Caco-2 (cell line): ENCODE measurements at regions not wholly inside any gene's neighbourhood (a gene's known extent, or its start where the extent isn't known, plus 50 kb on each side); places are given as distances from the start of the nearest gene placed in this dataset.

Source experiments
- BruUV-seq: library from RNA; stranded (reverse); fragments of 400-500 nt; replicated peaks from 2 replicates; lab custom pipeline; 2021; lab: Mats Ljungman, UMichigan
- CTCF ChIA-PET: fragments of 300-600 bp; sonication (Branson Sonifier 250); formaldehyde crosslinking; loops from one replicate; lab custom pipeline; 2022; ENCODE audit warnings: antibody characterized with exemption; lab: Charles Lee
- POLR2A ChIA-PET: fragments of 300-600 bp; sonication (Branson Sonifier 250); formaldehyde crosslinking; loops from one replicate; lab custom pipeline; 2022; ENCODE audit warnings: antibody characterized with exemption; lab: Charles Lee
- DNase-seq, 2 experiments: peaks; one replicate each; pipeline versions ENCODE4 v3.0.0 to v3.0.0-alpha.2; 2020 to 2022
- H3K27me3 ChIP-seq: replicated peaks from 2 replicates; pipeline ENCODE4 v1.6.0; 2011; ENCODE audit warnings: low read length; ENCODE audit not compliant: control insufficient read depth, insufficient read depth
- H3K36me3 ChIP-seq: 2 replicates; pipeline ENCODE4 v1.5.1; 2011; ENCODE audit warnings: low read length; ENCODE audit not compliant: control insufficient read depth, insufficient read depth
- H3K4me1 ChIP-seq: fragments of 250-450 bp; sonication (Bioruptor Pico); 2 replicates; pipeline ENCODE4 v1.5.1; 2020; ENCODE audit warnings: mild to moderate bottlenecking
- H3K4me3 ChIP-seq: 2 replicates; pipeline ENCODE4 v1.5.1; 2011; ENCODE audit warnings: low read depth, mild to moderate bottlenecking, control low read depth, low read length
- H3K9me3 ChIP-seq: fragments of 250-450 bp; sonication (Bioruptor Pico); 2 replicates; pipeline ENCODE4 v1.5.1; 2020; ENCODE audit warnings: mild to moderate bottlenecking, moderate library complexity
- H3K27ac Mint-ChIP-seq: one replicate; pipeline ENCODE4 v1.8.0; 2022; ENCODE audit warnings: mixed read lengths; ENCODE audit not compliant: unreplicated experiment
- H3K27me3 Mint-ChIP-seq: one replicate; pipeline ENCODE4 v1.8.0; 2022; ENCODE audit warnings: mixed read lengths; ENCODE audit not compliant: insufficient read depth, unreplicated experiment
- H3K36me3 Mint-ChIP-seq: one replicate; pipeline ENCODE4 v1.8.0; 2022; ENCODE audit warnings: mild to moderate bottlenecking, mixed read lengths; ENCODE audit not compliant: insufficient read depth, unreplicated experiment
- H3K4me1 Mint-ChIP-seq: one replicate; pipeline ENCODE4 v1.8.0; 2022; ENCODE audit warnings: low read depth, mixed read lengths; ENCODE audit not compliant: unreplicated experiment
- H3K4me3 Mint-ChIP-seq: one replicate; pipeline ENCODE4 v1.8.0; 2022; ENCODE audit warnings: mild to moderate bottlenecking, moderate library complexity, mixed read lengths; ENCODE audit not compliant: unreplicated experiment
- H3K9me3 Mint-ChIP-seq: one replicate; pipeline ENCODE4 v1.8.0; 2022; ENCODE audit warnings: mixed read lengths; ENCODE audit not compliant: unreplicated experiment
- intact Hi-C: fragments of 100-400 bp; cut with micrococcal nuclease; formaldehyde crosslinking; loops from one replicate; pipeline ENCODE4 v1.10.0; 2022; ENCODE audit not compliant: unreplicated experiment
- TF ChIP-seq, protein P1 (sequence below), 2 experiments: fragments of 200-600 bp in 1 of 2; IDR thresholded peaks; 1 replicate in 1 of 2; 2 replicates in 1 of 2; pipeline versions ENCODE4 v1.5.1 to v1.8.0; 2011 to 2022; ENCODE audit warnings: antibody characterized with exemption in 1 of 2, control low read depth in 1 of 2, inconsistent platforms in 1 of 2, low read depth in 1 of 2, low read length in 1 of 2, mild to moderate bottlenecking in 1 of 2, moderate library complexity in 1 of 2; ENCODE audit not compliant: insufficient read depth in 1 of 2, severe bottlenecking in 1 of 2, unreplicated experiment in 1 of 2

DNA sequence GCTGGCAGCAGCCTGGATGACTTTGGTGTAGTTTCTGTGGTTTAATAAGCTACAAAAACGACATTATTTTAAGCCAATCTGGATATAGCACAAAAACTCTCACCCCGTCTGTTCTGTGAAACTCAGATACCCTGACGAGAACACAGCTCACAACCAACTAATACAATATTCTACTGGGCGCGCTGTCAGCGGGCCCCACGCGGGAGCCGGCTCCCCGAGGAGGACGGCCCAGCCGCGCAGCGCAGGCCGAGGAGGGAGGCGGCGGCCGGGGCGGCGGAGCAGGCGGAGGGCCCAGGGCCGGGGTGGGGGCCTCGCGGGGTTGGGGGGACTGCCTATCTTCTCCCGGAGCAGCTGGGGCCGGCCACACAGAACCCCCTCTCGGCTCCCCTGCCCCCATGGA is 87.2 kb upstream of the POU3F1 start:
- H3K36me3 ChIP-seq: no peaks in the 10 kb centered on the region
- Mint-ChIP-seq H3K4me1 (no peaks in the 10 kb centered on the region), H3K27me3 (peaks cover 7% of the 10 kb centered on the region), H3K4me3 (no peak overlapping the region), H3K27ac (no peak overlapping the region), H3K36me3 (no peaks in the 10 kb centered on the region), H3K9me3 (no peaks in the 10 kb centered on the region)
- CTCF ChIA-PET: no interaction called here
- no peaks in the 10 kb centered on the region for H3K4me1 ChIP-seq
- H3K9me3 ChIP-seq: no peaks in the 10 kb centered on the region
- DNase-seq: no peak
- no peak overlapping the region for H3K4me3 ChIP-seq
- TF ChIP-seq, protein P1, sequence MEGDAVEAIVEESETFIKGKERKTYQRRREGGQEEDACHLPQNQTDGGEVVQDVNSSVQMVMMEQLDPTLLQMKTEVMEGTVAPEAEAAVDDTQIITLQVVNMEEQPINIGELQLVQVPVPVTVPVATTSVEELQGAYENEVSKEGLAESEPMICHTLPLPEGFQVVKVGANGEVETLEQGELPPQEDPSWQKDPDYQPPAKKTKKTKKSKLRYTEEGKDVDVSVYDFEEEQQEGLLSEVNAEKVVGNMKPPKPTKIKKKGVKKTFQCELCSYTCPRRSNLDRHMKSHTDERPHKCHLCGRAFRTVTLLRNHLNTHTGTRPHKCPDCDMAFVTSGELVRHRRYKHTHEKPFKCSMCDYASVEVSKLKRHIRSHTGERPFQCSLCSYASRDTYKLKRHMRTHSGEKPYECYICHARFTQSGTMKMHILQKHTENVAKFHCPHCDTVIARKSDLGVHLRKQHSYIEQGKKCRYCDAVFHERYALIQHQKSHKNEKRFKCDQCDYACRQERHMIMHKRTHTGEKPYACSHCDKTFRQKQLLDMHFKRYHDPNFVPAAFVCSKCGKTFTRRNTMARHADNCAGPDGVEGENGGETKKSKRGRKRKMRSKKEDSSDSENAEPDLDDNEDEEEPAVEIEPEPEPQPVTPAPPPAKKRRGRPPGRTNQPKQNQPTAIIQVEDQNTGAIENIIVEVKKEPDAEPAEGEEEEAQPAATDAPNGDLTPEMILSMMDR (IDR thresholded peaks at IDR 0.05; ENCODE audit: insufficient read depth in 1 of 2, low read depth in 1 of 2, low read length in 1 of 2, severe bottlenecking in 1 of 2, unreplicated experiment in 1 of 2): no peak
- no TSS peak for BruUV-seq
- intact Hi-C loops: no loop called here
- POLR2A ChIA-PET: no interaction called here
- no peaks in the 10 kb centered on the region; the same call in 1 of the 2 replicates for H3K27me3 ChIP-seq

DNA sequence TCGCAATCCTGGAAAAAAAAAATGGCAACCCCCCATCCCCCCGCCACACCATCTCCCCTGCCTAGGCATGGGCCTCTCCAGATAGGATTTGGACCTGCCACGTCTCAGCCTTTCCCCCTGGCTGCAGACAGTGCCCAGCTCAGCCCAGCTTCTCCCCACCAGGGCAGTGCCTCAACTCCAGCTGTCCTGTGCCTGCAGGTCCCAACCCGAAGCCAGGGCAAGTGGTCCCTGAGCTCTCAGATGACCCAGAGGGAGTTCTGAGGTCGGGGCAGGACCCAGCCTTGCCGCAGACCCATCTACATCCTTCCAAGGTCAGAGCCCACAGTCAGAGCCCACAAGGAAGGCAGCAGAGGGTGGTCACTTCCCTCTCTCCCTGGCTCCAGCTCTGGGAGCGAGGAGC is 86.7 kb upstream of the POU3F1 start:
- H3K27me3 Mint-ChIP-seq: peaks cover 7% of the 10 kb centered on the region

DNA sequence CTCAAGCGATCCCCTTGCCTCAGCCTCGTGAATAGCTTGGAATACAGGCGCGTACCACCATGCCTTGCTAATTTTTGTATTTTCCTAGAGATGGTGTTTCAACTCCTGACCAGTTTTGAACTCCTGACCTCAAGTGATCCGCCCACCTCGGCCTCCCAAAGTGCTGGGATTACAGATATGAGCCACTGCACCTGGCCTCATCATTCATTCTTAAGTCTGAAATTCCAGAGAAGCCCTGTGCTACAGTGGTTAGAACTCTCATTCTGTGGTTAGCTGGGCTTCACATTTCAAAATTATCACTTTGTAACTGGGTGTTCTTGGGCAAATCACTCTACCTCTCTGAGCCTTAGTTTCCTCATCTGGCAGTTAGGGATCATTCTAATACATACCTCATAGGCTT is 86.1 kb upstream of the POU3F1 start:
- intact Hi-C loops: no loop called here

More for the DNA sequence above, 86.7 kb upstream of the POU3F1 start:
- DNase-seq: no peak
- Histone ChIP-seq H3K27me3 (no peaks in the 10 kb centered on the region; the same call in 1 of the 2 replicates), H3K4me1 (no peaks in the 10 kb centered on the region), H3K36me3 (no peaks in the 10 kb centered on the region), H3K9me3 (no peaks in the 10 kb centered on the region), H3K4me3 (no peak overlapping the region)
- no peaks in the 10 kb centered on the region for H3K9me3 Mint-ChIP-seq
- ChIA-PET POLR2A (no interaction called here), CTCF (no interaction called here)
- H3K27ac Mint-ChIP-seq: no peak overlapping the region
- H3K4me3 Mint-ChIP-seq: no peak overlapping the region
- TF ChIP-seq, protein P1 (IDR thresholded peaks at IDR 0.05; ENCODE audit: insufficient read depth in 1 of 2, low read depth in 1 of 2, low read length in 1 of 2, severe bottlenecking in 1 of 2, unreplicated experiment in 1 of 2): no peak
- H3K4me1 Mint-ChIP-seq: no peaks in the 10 kb centered on the region
- H3K36me3 Mint-ChIP-seq: no peaks in the 10 kb centered on the region
- BruUV-seq: no TSS peak
- intact Hi-C loops: no loop called here

More for the DNA sequence above, 86.1 kb upstream of the POU3F1 start:
- Histone ChIP-seq H3K27me3 (no peaks in the 10 kb centered on the region; the same call in 1 of the 2 replicates), H3K4me1 (no peaks in the 10 kb centered on the region), H3K4me3 (no peak overlapping the region), H3K36me3 (no peaks in the 10 kb centered on the region), H3K9me3 (no peaks in the 10 kb centered on the region)
- Mint-ChIP-seq H3K36me3 (no peaks in the 10 kb centered on the region), H3K27ac (no peak overlapping the region), H3K9me3 (no peaks in the 10 kb centered on the region), H3K4me3 (no peak overlapping the region), H3K27me3 (peaks cover 7% of the 10 kb centered on the region), H3K4me1 (no peaks in the 10 kb centered on the region)
- no TSS peak for BruUV-seq
- ChIA-PET CTCF (no interaction called here), POLR2A (no interaction called here)
- DNase-seq: no peak
- TF ChIP-seq, protein P1 (IDR thresholded peaks at IDR 0.05; ENCODE audit: insufficient read depth in 1 of 2, low read depth in 1 of 2, low read length in 1 of 2, severe bottlenecking in 1 of 2, unreplicated experiment in 1 of 2): no peak
